Mucosa of gallbladder (tissue), 1 donor: ENCODE measurements at regions not wholly inside any gene's neighbourhood (a gene's known extent, or its start where the extent isn't known, plus 50 kb on each side); places are given as distances from the start of the nearest gene placed in this dataset.
A peak's percentile ranks its signal among the peaks of the same experiment; 100 is the strongest.
"Not testable (repeated sequence)": the region's sequence is repeated elsewhere in the genome, so short reads cannot be mapped to it uniquely, and the experiment has no call there.

Experiments used
- DNase-seq: peaks from one replicate; pipeline ENCODE4 v3.0.0-alpha.2; 2020; ENCODE audit warnings: low spot score
- donor health status: DM: no; HTN: no; CAD: no.

DNA sequence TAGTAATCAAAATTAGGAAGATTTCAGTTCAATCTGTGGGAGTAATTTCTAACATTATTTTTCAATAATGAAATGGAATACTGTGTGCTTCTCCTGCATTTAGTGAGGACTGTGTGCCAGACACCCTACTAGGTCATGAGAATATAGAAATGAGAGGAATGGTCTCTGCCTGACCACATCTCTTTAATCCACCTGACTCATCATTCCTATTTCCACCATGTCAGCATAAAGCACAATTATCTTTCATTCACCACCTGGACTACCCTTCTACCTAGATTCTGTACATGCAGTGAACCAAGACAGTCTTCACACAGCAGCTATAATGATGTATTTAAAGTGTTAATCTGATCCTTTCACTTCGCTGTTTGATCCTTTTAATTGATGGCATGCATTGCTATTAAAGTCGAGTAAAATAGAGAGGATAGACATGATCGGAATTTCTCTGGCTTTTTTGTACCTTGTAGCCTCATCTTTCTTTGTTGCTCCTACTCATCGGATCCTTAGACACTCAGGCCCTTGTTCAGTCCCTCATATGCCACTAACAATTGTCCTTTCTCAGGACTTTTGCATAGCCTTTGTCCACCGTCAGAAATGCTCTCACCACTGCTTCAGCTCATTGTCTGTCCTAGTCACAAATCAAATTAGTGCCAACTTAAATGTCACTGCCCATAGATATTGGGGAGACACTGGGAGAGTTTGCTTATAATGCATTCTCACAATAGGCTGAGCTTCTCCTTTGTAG, 1037.1 kb downstream of the REEP3 start:
- DNase-seq, result no peak

DNA sequence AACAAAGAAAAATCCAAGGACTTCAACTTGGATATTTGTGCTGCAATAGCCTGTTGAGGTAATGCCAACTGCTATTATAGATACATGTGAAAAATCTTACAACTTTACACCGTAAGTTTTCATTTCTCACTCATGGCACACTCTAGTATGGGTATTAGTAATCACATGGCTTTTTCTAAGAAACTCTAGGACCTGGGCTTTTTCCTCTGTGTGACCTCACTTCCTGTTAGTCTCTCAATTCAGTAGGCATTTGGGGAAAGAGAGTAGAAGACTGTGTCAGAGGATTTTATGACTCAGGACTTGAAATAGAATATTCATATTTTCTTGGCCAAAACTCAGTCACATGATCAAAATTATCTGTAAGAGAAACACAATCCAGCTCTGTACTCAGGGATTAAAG, 1049.9 kb downstream of the REEP3 start:
- no peak for DNase-seq

DNA sequence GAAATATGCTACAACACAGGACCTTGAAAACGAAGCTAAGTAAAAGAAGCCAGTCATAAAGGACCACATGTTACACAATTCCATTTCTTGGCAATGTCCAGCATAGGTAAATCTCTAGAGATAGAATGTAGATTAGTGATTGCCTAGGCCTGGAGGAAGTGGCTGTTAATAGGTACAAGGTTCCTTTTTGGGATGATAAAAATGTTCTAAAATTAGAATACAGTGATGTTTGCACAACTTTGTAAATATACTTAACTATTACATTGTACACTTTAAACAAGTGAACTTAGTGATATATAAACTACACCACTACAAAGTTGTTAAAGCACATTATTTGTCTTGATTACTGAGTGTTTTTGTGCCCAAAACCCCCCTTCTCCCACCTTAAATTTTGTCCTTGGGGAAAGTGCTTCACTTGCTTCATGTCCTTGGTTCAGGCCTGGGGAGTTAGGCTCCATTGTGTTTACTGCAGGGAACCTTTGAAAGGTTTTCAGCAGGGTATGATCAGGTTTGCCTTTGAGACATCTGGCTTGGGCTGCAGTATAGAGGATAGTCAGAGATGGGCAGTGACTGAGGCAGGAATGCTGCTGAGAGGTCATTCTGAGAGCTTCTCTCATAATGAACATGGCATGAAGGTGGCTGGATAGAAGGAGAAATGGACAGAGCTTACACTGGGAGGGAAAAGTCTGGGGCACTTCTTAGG, 1052.6 kb downstream of the REEP3 start:
- DNase-seq, result no peak

DNA sequence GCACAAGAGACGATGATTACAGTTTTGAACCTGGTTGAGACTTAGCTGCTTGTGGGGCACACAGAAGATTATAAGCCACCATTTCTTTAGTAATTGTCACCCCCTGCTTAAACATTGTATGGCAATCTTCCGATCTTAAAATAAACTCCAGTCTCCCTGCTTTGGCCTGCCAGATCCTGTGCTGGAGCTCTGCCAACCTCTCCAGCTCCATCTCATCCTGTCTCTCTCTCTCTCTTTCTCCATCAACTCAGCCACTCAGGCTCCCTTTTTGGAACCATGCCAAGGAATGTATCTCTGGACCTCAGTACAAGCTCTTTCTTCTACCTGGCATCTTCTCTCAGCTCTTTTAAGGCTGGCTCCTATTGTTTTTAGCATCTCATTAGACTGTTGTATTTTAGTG, 1053.2 kb downstream of the REEP3 start:
- peak; percentile 66 for DNase-seq

DNA sequence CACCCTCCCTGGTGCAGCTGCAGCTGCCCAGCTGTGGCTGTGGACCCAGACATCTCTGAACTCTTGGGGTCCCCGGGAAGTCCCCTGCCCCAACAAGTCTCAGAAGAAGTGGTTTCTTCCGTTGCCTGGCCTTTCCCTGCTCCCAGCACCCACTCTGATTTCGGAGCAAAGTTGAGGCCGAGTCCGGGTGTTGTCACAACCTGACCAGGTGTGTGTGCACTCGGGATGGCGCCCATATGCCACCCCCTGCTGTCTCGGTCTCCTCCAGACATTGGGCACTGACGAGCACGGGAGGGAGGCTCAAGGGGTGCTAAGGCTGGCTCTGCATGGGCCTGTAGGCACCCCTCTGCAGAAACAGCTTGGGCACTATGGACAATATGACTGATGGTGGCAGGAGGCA, 1055.3 kb downstream of the REEP3 start:
- no peak for DNase-seq

DNA sequence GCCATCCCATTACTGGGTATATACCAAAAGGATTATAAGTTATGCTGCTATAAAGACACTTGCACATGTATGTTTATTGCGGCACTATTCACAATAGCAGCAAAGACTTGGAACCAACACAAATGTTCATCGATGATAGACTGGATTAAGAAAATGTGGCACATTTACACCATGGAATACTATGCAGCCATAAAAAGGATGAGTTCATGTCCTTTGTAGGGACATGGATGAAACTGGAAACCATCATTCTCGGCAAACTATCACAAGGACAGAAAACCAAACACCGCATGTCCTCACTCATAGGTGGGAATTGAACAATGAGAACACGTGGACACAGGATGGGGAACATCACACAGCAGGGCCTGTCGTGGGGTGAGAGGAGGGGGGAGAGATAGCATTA, 1057.6 kb downstream of the REEP3 start:
- DNase-seq, result not testable (repeated sequence)

DNA sequence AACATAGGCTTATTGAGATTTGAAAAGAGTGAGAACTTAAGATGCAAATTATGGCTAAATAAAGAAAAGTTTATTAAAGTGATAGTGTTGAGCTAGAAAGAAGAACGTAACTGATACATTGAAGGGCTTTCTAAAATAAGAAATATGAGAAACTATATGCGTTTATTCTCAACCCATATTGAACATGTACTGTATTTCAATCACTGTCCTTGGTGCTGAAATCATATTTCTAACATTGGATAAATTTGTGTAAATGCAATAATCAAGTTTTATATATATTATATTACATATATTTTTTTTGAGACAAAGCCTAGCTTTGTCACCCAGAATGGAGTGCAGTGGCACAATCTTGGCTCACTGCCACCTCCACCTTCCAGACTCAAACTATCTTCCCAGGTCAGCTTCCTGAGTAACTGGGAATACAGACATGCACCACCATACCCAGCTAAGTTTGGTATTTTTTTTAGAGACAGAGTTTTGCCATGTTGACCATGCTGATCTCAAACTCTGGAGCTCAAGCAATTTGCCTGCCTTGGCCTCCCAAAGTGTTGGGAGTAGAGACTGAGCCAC, 1065.8 kb downstream of the REEP3 start:
- DNase-seq, result no peak

DNA sequence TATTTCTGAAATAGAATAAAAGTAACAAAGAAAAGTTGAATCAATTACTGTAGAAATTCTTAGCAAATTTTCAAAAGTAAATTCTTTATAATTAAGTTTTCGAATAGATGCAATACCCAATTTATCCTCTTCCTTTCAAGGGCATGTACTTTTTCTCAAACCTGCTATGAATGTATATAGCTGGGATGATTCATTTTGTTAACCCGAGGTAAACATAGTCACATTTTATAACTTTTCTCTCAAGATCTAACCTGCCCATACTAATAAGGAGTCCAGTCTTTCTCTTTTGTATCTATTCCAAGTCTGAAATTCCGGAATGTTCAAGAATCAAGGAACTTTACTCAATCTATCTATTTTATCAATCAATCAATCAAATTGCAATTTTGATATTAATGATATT, 1072.9 kb downstream of the REEP3 start:
- no peak for DNase-seq

DNA sequence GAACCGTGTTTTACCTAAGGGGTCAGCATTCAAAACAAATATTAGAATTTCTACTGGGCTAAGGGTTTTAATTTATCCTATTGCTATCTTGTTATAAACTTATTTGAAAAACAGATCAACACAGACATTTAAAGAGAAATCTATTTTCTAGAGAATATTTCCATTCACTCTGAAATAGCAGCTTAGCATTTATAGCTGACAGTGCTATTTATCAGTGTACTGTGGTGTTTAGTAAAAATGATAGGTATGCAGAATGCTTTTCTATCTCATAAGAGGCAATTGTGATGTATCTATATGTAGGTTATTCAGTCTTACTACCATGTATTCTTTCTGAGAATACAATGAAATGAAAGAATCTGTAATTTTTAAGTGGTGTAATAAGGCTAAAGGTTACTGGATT, 1077.4 kb downstream of the REEP3 start:
- DNase-seq, result no peak

DNA sequence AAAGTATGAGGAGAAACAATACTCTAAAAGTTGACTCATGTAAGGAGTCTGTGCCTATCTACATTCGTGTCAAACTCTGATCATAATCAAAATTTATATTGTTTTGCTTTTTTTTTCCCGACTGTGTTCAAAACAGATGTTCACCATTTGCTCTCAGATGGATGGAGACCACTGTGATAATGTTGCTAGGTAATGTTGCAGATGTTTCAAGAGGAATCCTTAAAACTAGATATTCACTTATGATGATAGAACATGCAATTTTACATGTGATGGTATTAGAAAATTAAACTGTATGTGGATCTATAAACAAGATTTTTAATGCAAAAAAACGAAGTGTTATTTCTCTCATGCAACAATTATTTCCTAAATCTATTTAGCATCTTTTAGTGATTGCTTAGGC, 1080.1 kb downstream of the REEP3 start:
- DNase-seq, result no peak

DNA sequence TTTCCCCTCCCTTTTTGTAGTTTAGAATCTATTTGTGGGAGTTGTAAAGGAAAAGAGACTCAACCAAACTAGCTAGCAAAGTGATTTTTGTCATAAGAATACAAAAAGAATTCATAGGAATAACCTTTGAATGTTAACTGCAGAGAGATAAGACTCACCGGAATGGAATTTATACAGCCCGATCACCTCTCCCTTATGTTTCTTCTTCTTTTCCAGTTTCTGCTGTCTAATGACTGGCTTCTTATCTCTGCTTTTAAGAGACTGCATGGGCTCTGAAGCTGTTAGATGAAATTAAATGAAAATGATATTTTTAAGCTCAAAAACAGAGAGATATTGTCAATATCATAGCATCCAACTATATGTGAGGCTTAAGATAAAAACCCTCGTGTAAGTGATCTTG, 1095.9 kb downstream of the REEP3 start:
- no peak for DNase-seq

DNA sequence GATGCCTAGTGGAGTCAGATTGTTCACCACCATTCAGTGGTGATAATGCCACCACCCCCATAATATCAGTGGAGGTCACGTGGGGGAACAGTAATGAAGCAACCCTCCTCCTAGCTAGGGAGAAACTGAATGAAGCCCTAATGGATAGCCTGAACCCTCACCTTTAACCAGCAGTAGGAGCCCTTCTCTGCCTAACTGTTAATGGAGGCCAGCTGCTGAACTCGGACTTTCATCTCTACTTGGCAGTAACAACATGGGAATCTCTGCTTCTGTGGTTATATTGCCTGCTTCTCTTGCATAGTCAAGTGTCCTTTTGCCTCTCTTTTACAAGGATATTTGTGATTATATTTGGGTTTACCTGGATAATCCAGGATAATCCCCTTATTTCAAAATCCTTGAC, 1097.9 kb downstream of the REEP3 start:
- DNase-seq, result no peak

DNA sequence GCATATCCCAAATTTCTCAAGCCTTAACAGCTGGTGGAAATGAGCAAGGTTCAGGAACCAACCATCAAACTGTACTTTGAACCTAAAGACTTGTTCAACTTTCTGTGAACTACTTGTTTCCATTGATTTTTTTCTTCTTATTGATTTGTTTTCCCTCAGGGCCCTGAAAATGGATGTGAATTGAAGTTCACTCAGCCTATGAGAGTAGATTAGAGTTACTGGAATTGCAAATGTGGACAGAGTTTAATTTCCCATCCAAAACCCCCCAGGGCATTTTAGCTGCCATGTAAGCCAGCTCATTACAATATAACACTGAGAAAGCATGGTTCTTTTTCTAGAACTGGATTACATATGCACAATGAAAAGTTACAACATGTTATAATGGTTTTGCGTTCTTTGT, 1105.7 kb downstream of the REEP3 start:
- DNase-seq, result no peak

DNA sequence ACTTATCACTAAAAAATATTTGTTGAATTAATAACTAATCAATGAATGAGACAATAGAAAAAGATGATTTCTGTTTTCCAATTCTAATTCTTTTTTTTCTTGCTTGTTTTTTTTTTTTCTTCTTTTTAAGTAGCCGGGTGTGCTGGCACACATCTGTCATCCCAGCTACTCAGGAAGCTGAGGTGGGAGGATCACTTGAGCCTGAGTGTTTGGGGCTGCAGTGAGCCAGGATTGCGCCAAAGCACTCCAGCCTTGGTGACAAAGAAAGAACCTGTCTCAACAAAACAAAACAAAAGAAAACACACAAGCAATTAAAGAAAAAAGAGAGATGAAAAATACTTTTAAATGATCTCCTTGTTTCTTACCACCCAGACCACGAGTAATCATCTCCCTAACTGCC, 1109.3 kb downstream of the REEP3 start:
- no peak for DNase-seq

DNA sequence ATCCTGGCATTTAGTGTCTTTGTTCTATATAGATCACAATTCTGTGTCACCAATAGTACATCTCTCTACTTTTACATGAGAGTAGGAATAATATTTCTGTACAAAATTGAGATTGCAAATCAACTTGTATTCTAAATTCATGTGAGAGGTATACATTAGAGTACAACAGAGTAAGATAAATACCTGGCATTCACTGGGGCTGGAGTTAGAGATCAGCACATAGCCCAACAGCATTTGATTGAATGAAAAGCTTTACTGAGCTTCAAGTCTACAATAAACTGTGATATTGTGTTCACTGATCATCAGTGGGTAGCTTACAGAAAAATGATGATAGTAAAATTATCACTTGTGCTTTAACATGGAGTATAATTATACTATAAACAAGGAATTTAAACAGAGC, 1114.7 kb downstream of the REEP3 start:
- DNase-seq, result no peak

DNA sequence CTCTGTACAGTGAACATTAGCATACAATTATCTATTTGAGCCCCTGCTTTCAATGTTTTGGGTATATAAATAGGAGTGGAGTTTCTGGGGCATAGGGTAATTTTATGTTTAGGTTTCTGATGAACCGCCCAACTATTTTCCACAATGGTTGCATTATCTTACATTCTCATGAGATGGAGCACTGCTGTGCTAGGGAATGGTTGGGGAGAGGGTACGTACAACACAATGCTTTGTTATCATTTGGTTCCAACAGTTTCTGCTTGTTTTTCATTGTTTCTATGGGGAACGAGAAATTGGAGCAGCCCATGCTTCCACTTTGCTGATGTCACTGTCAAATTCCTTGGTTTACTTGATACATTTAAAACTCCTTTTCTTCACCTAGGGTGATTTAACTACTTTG, 1115.3 kb downstream of the REEP3 start:
- no peak for DNase-seq

DNA sequence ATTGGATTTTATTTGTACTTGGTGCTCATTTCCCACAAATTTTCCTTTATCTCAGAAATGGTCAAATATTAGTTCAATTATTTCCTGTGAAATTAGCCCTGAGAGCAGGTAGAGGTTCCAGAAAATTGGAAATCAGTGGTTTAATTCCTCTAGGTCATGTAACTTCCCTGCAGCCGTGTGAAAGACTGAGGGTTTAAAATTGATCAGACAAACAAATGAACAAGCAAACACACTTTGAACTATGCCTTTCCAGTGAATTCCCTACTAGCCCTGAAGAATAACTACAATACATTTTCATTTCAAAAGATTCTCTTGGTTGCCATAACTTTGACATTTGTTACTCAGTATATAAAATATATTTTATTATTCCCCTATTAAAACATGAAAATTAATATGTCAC, 1116.7 kb downstream of the REEP3 start:
- no peak for DNase-seq

DNA sequence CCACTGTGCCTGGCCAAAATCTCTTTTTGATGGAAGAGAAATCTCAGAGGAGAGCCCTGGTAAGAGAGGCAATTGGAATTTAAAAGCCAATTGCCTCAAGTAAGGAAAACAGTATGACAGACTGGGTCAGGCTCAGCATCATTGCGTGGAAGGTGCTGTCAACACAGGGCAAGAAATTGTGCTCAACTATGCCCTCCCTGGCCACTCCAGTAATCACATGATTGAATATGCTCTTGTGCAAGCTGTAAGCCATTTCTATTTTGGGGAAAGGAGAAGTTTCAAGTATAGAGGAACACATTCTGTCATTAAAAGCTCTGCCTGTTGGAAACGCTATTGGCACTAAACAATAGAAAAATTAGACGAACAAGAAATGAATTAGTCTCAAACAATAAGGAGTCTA, 1127.7 kb downstream of the REEP3 start:
- no peak for DNase-seq

DNA sequence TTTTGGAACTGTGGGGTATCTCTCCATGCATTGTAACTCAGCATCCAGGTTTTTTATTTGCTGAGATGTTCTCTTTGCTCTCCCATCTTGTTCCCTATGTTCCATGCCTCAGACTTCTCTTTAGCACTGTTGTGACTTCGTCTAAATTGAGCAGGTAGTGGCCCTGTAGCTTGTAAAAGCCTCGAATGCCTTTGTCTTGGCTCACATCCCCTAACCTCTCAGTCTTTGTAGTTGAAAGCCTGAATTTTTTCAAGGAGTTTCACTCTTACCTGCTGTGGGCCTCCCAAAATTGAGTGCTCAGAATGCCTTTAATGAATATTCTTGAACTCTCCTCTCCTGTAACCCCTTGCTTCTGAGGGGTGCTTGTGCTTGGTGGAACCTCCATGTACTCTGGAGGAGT, 1137.3 kb downstream of the REEP3 start:
- no peak for DNase-seq

DNA sequence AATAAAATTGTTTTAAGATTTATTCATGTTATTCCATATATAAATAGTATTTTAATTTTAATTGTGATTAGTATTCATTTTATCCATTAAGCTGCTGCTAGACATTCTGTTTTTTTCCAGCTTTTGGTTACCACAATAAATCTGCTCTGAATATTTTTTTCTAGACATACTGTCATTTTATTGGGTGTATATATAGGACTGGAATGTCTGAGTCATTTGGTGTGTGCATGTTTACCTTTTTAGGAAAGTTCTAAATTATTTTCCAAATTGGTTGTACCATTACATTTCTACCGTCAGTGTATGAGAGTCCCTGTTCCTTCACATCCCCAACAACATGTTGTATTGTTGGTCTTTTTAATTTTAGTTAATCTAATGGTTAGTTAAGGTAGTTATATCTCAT, 1138.1 kb downstream of the REEP3 start:
- DNase-seq, result no peak

DNA sequence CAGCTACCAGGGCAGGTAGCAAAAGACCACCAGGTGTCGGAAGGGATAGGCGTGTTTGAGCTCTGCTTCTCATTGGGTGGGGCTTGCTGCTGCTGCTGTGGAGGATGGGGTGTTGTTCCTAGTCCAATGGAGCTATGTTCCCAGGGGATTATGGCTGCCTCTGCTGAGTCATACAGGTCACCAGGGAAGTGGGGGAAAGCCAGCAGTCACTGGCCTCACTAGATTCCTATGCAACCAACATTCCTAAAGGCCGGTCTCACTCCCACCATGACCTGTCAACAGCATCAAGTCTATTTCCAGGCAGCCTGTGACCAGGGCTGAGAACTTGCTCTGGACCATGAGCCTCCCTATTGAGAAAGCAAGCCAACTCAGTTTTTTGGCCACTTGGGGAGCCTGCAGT, 1160.8 kb downstream of the REEP3 start:
- no peak for DNase-seq

DNA sequence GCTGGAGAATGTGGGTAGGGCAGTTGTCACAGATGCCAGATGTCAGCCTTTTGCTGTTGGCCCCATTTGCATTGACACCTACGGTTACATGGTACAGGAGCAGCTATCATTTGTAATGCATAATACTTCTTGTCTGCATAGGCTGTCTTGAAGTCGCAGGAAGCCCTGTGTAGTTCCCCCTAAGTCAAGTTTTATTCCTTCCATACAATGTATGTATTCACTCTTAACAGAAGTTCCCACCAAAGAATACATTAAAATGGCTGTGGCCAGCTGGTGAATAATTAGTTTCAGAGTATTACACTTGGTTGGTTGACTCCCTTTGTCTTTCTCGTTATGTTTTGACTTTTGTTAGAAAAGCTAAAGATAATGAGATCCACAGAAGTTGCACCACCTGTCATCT, 1169.0 kb downstream of the REEP3 start:
- no peak for DNase-seq

DNA sequence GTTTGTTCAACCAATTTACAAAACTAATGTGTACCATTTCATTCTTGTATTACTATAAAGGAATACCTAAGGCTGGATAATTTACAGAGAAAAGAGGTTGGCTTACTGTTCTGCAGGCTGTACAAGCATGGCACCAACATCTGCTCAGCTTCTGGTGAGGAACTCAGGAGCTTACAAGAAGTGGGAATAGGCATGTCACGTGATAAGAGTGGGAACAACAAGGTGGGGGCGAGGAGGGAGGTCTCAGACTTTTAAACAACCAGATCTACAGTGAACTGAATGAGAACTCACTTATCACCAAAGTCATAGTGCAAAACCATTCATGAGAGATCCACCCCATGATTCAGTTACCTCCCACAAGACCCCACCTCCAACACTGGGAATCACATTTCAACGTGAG, 1178.0 kb downstream of the REEP3 start:
- no peak for DNase-seq
